GM10248 (cell line): ENCODE measurements at regions not wholly inside any gene's neighbourhood (a gene's known extent, or its start where the extent isn't known, plus 50 kb on each side); places are given as distances from the start of the nearest gene placed in this dataset.

ENCODE experiments used
- CTCF ChIA-PET: fragments of 300-600 bp; sonication (Branson Sonifier 250); formaldehyde crosslinking; extraction: SDS; loops from one replicate; lab custom pipeline; 2021; ENCODE audit warnings: antibody characterized with exemption; lab: Yijun Ruan, JAX
- POLR2A ChIA-PET: fragments of 350-650 bp; sonication (Branson Sonifier 250); formaldehyde crosslinking; extraction: SDS; loops from one replicate; lab custom pipeline; 2020; ENCODE audit warnings: antibody characterized with exemption; lab: Yijun Ruan, JAX
- DNase-seq: peaks from one replicate; pipeline ENCODE4 v3.0.0; 2012; ENCODE audit errors: extremely low spot score
- TF ChIP-seq, protein P1 (sequence below): IDR thresholded peaks from 2 replicates; pipeline ENCODE4 v1.5.1; 2012; ENCODE audit warnings: mild to moderate bottlenecking, low read depth; ENCODE audit errors: extremely low read depth, missing control alignments, control extremely low read depth

DNA sequence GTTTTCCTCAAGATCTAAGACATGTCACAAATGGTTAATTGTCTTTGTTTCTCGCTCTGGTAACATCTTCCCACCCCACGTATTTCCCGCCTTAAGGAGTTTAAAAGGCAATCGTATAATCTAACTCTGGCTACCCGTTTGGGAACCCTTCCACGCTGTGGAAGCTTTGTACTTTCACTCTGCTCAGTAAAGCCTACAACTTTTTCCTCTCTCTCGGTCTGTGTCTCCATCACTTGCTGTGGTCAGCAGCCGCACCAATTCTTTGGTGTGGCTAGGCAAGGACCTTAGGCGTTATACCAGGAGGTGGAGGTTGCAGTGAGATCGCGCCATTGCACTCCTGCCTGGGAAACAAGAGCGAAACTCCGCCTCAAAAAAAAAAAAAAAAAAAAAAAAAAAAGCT, 1430.1 kb downstream of the LRRC4C start:
- ChIA-PET POLR2A (no interaction called here), CTCF (no interaction called here)
- DNase-seq: no peak
- TF ChIP-seq, protein P1, sequence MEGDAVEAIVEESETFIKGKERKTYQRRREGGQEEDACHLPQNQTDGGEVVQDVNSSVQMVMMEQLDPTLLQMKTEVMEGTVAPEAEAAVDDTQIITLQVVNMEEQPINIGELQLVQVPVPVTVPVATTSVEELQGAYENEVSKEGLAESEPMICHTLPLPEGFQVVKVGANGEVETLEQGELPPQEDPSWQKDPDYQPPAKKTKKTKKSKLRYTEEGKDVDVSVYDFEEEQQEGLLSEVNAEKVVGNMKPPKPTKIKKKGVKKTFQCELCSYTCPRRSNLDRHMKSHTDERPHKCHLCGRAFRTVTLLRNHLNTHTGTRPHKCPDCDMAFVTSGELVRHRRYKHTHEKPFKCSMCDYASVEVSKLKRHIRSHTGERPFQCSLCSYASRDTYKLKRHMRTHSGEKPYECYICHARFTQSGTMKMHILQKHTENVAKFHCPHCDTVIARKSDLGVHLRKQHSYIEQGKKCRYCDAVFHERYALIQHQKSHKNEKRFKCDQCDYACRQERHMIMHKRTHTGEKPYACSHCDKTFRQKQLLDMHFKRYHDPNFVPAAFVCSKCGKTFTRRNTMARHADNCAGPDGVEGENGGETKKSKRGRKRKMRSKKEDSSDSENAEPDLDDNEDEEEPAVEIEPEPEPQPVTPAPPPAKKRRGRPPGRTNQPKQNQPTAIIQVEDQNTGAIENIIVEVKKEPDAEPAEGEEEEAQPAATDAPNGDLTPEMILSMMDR: no peak

DNA sequence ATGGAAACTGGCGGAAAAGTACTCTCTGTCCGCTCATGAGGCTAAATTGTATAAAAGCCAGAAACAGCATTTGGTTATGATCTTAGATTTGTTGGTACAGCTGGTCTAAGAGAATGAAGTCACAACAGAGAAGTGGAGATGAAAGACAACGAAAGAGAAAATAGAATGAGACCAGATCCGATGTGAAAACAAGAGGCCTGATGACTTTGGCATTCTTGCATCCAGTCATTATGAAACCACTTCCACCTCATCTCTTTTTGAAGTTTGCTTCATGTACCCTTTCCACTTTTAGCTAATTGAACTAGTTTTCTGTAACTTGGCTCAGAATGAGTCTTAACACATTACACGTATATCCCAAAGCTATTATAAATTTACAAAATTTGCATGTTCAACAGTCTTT, 1431.7 kb downstream of the LRRC4C start:
- POLR2A ChIA-PET: no interaction called here
- DNase-seq: no peak
- TF ChIP-seq, protein P1: no peak
- CTCF ChIA-PET: no interaction called here

DNA sequence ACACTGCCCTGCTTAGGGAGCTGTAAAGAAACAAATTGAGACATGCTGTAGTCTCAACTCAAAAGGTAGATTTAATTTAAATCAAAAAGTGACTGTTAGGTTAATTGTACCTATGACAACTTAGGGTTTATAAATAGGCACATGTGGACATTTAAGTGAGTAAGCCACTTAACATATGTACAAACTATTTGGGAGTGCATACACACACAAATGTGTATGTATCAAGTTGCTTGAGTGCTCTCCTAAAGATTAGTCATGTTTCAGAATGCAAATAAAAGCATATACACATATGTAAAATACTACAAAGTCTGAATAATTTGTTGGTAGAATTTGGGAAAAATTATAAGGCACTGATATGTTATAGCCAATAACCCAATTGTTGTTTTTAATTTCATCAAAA, 1435.7 kb downstream of the LRRC4C start:
- TF ChIP-seq, protein P1: no peak
- no peak for DNase-seq
- ChIA-PET CTCF (no interaction called here), POLR2A (no interaction called here)

DNA sequence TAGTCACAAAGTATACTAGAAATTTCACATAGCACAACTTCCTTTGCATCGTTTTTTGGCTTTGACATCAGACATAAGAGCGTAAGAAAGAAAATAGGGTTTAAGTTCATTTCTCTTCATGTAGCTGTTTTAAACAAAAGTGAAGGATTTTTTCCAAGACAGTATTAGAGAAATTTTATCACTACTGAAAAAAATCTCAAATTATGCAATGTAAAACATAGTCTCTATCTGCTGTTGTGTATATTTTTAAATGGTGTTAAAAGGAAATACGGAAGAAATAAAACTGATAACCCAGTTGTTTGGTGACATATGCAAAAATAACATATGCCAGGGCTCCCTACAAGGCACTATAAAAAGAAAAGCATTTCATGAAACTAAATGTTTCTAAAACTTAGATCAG, 1449.4 kb downstream of the LRRC4C start:
- TF ChIP-seq, protein P1: no peak
- CTCF ChIA-PET: interaction anchor here (1.0 kb wide), 1 partner anchor 13 kb away, joined by 4 read pairs; no protein-coding TSS in a partner anchor
- POLR2A ChIA-PET: no interaction called here
- DNase-seq: no peak

DNA sequence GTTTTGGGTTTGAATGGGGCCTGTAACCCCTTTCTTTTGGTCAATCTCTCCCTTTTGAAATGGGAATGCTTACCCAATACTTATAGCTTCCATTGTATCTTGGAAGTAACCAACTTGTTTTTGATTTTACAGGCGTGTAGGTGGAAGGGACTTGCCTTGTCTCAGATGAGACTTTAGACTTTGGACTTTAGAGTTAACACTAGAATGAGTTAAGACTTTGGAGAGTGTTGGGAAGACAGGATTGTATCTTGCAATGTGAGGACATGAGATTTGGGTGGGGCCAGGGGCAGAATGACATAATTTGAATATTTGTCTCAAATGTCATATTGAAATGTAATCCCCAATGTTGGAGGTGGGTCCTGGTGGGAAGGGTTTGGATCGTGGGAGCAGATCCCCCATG, 1466.9 kb downstream of the LRRC4C start:
- no peak for DNase-seq
- CTCF ChIA-PET: interaction anchor here (0.9 to 1.2 kb wide), 4 partner anchors 9 to 17 kb away, joined by 3 read pairs; no protein-coding TSS in a partner anchor
- TF ChIP-seq, protein P1: no peak
- POLR2A ChIA-PET: no interaction called here

DNA sequence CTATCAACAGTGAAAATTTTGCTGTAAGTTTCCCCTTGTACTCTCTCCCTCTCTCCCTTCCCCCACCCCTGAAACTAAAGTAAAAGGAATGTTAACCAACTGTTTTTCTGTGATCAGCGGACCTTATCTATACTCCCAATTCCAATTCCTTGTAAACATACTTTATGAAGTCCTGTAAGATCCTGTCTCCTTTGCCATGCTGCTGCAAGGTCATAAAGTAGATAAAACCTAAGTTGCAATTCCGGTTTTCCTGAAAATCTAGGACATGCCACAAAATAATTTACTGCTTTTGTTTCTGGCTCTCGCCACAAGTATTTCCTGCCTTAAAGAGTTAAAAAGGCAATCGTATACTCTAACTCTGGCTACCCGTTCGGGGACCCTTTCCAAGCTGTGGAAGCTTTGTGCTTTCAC, 1469.0 kb downstream of the LRRC4C start:
- POLR2A ChIA-PET: no interaction called here
- TF ChIP-seq, protein P1: no peak
- no peak for DNase-seq
- CTCF ChIA-PET: no interaction called here
